ENCODE measurements at regions not wholly inside any gene's neighbourhood (a gene's known extent, or its start where the extent isn't known, plus 50 kb on each side); places are given as distances from the start of the nearest gene placed in this dataset.

DNA sequence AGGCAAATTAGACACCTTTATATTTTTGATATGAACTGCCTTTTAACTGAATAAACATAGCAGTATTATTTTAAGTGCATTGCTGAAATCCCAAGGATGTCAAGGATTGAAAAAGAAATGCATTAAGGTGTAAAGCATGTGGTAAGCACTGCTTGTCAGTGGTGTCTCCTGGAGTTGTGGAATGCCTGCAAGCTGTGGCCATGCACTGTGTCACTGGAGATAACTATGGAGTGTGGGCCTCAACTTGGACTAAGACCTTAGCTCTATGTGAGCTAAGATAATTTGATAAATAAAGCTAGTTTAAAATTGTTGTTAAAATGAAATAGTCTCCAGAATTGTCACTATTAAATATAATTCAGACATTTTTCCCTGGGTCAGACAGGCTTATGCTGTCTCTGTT lies 156.6 kb upstream of the OPRM1 start:
- intact Hi-C loops (cut with micrococcal nuclease), result no loop called here

DNA sequence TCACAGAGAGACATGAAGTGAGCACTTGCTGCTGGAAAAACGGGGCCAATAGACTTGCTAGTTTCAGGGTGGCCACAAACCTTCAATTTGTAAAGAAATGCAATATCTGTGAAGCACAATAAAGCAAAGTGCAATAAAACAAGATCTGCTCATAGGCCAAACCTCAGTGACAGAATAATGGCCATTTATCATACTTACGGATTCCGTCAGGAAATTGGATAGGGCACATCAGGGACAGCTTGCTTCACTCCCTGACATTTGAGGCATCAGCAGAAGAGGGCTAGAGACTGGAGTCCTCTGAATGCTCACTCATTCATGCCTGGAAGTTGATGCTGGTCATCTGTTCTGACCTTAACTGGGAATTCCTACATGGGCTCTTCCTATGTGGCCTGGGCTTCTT lies 165.5 kb upstream of the OPRM1 start:
- intact Hi-C loops (cut with micrococcal nuclease), result no loop called here

DNA sequence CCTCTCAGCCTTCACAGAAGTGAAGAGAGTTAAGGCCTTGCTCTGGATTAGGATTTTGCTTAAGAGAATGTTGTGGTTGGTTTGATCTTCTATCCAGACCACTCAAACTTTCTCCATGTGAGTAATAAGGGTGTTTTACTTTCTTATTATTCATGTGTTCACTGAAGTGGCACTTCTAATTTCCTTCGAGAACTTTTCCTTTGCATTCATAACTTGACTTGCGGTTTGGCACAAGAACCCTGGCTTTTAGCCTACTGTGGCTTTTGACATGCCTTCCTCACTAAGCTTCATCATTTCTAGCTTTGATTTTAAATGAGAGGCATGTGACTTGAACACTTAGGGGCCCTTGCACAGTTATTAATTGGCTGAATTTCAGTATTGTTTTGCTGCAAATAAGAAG lies 166.1 kb upstream of the OPRM1 start:
- intact Hi-C loops (cut with micrococcal nuclease), result no loop called here

DNA sequence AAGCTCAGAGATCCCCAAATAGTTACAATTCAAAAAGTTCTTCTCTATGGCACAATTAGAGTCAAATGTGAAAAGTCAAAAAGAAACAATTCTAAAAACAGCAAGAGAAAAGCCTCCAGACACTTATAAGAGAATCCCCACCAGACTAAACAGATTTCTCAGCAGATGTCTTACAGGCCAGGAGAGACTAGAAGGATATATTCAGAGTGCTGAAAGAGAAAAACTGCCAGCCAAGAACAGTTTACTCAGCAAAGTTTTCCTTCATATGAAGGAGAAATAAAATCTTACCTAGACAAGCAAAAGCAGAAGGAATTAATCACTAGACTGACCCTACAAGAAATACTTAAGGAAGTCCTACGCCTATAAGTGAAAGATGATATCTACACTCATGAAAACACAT lies 176.1 kb upstream of the OPRM1 start:
- intact Hi-C loops (cut with micrococcal nuclease), result no loop called here

DNA sequence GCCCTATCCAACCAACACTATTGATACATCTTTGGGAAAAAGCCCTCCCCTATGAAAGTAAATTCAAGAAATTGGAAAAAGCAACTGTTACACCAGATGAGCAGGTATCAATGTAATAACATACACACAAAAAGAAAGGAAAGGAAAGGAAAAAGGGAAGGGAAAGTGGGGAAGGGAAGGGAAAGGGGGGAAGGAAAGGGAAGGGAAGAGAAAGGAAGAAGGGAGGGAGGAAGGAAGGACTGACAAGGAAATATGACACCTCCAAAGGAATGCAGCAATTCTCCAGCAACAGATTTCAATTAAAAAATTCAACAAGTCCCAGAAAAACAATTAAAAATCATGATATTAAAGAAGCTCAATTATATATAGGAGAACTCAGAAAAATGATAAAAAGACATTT lies 176.9 kb upstream of the OPRM1 start:
- intact Hi-C loops (cut with micrococcal nuclease), result no loop called here

DNA sequence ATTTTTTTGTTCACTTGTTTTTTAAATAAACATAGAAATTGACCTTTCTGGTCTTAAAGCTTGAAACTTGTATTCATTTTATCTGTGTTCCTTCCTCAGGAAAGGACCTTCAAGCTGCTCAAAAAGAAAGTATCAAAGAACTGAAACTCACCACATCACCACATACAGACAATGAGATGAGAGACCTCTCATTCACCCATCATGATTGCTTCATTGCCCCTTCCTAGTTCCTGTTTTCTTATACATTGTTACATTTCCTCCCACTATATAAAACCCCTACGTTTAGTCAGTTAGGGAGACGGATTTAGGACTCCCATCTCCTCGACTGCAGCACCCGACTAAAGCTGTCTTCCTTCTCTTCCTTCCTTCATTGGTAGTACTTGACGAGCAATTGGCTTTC lies 180.5 kb upstream of the OPRM1 start:
- intact Hi-C loops (cut with micrococcal nuclease), result no loop called here

DNA sequence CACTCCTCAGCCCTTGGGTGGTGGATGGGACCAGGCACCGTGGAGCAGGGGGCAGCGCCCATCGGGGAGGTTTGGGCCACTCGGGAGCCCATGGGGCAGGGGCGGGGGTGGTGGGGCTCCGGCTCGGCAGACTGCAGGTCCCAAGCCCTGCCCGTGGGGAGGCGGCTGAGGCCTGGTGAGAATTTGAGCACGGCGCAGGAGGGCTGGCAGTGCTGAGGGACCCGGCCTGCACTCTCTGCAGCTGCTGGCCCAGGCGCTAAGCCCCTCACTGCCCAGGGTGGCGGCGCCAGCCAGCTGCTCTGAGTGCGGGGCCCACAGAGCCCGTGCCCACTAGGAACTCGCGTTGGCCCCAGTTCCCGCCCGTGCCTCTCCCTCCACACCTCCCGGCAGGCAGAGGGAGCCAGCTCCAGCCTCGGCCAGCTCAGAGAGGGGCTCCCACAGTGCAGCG lies 182.1 kb upstream of the OPRM1 start:
- intact Hi-C loops (cut with micrococcal nuclease), result no loop called here

DNA sequence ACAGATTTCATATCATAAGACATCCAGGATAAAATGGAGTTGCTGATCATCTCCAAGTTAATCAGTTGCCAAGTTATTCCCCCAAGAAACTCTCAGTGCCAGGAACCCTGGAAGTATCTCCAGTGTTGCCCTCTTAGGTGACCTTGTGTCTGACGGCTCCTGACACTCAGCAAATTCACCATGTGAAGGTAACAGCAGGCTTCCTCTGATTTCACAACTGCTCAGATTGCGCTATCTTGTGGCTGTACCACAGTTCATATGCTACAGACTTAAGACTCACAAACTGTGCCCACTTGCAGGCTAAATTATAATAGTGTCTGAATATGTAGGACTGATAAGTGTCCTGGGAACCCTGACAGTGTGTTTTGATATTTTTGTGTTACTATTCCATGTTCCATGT lies 186.6 kb upstream of the OPRM1 start:
- intact Hi-C loops (cut with micrococcal nuclease), result no loop called here

DNA sequence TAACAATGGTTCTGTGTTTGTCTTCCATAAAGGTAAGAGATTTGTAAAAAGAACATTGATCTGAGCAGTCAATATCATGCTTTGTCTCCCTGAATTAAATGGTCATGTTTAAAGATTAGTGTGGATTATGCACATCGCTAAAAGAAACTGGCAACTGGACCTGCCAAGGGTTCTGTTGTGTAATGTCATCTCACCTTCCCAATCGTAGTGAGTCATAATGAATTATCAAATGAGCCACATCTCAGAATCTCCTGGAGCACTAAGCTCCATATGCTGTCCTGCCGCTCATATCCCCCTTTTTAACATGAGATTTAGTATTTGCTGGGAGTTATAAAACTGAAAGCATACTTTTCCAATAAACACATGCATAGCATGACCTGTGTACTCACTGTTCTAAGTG lies 187.0 kb upstream of the OPRM1 start:
- intact Hi-C loops (cut with micrococcal nuclease), result no loop called here

DNA sequence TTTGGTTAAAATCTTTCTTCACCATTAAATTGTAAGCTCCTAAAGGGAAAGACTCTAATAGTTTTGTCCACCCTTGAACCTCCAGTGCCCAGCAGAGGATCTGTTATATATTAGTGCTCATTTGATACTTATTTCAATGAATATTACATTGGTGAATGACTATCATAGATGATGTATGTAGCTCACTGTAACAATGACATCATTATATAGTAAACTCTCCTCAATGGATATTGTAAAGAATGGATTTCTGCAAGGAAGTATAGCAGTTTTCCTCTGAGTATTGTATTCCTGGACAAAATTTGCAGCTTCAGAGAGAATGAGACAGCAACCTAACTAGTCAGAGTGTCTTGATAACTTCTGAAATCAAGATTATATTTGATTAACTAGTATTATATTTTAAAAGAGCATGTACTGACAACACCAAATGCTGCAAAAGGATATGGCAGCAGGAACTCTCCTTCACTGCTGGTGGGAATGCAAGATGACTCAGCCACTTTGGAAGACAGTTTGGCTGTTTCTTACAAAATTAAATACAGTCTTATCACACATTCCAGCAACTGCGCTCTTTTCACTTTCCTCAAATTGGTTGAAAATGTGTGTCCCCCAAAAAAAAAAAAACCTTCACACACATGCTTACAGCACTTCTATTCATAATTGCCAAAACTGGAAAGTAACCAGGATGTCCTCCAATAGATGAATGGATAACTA lies 189.8 kb upstream of the OPRM1 start:
- intact Hi-C loops (cut with micrococcal nuclease), result no loop called here

DNA sequence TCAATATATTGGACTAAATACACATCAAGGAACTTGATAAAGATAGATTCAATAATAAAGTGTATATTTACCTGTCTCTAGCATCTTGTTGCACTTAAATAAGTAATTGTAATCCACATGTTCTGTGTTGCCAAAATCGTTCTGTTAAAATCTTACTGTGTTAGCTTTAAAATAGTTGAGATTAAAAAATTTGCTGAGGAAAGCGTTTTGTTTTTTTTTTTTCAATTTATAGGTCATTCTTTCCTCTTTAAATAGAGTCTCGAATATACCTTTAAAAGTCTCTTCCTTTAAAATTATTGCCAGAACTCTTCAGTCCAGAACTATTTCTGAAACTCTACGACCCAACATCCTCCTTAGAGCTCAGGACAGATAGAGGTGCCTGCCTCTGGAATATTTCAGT lies 195.6 kb upstream of the OPRM1 start:
- intact Hi-C loops (cut with micrococcal nuclease), result no loop called here

DNA sequence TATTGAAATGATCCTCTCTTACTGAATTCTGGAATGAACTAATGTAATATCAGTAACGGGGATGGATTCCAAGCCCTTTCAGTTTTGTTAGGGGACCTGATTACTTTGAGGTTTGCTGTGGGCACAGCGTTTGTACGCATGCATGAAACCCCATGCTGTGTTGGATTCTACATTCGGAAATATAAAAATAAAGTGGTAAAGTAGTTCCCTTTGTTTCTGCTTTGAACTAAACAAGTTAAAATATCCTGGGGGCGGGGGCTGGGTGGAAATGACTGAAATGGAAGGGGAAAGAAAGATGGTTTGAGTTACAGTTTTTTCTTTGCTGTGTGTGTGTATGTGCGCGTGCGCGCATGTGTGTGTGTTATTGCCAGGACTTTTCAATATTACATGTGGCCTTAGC lies 196.5 kb upstream of the OPRM1 start:
- intact Hi-C loops (cut with micrococcal nuclease), result no loop called here

DNA sequence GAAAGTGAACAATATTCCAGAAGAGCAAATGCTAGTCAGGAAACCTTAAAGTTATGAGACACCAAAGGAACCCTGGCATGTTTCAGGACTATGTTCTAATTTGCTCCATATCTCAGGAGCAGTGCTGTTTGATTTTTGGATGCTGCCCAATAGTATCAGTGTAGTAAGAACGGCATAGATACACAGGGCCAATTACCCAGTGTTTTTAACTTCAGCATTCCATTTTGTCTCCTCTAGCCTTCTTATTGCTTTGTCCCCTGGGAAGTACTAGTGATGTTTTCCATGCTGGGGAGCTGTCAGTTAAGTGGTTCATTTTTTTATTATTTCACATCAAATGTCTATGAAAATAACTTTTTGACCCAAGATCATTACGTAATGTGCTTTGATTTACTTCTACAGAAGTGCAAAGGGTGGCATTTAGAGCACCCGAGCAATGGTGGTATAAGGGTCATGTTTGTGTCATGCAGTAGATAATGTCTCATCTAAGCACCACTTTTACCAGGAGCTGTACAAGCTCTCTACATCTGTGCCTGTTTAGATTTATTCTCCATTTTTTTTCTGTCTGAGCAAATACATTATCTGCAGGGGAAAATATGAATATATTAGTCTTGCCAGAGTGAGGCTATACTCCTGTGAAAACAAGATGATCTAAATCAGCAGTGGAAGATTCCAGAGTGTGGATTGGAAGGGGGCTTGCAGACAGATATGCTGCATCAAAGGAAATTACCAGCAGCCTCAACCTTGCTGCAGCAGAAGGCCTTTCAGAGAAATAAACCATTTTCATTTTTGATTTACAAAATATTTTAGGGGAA lies 198.8 kb upstream of the OPRM1 start:
- intact Hi-C loops (cut with micrococcal nuclease), result no loop called here

DNA sequence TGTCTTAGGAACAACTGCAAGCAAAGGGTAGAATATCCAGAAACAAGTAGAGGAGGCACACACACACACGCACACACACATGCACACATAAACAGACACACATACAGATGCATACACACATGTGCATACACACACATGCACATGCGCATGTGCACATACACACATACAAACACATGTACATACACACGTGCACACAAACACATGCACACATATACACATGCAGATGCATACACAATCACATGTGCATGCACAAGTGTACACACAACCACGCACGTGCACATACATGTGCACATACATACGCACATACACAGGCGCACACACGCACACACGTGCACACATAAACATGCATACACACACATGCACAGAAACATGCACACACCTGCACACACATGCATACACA lies 206.5 kb upstream of the OPRM1 start:
- intact Hi-C loops (cut with micrococcal nuclease), result no loop called here

DNA sequence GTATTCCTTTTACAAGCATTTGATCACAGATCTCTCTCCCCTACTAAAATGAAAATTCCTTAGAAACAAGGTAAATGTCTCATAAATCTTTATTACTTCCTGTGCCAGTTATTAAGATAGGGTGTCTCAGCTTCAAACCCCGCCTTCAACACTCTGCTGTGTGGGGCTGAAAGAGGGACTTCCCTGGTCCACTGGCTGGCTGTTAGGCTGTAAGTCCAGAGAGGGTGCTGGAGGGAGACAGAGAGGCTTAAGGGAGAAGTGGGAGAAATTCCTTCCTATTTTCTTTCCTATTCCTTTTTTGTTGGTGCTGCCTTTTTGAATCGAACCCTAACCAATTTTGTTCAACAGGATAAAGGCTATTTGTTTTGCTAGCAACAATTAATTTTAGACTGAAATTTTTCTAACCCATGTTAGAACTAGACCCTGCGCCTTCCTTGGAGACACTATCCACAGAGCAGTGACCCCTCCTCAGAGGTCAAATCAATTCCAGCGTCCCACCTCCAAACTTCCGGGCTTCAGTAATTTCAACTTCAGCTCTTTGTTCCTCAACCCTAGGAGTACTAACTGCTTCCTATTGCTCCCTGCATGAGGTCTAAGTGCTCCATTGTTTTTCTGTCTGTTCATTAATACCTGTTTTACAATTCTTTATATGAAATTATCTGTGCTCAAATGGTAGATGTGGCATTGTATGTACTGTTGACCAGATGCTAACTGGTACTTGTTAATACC lies 207.5 kb upstream of the OPRM1 start:
- intact Hi-C loops (cut with micrococcal nuclease), result no loop called here

DNA sequence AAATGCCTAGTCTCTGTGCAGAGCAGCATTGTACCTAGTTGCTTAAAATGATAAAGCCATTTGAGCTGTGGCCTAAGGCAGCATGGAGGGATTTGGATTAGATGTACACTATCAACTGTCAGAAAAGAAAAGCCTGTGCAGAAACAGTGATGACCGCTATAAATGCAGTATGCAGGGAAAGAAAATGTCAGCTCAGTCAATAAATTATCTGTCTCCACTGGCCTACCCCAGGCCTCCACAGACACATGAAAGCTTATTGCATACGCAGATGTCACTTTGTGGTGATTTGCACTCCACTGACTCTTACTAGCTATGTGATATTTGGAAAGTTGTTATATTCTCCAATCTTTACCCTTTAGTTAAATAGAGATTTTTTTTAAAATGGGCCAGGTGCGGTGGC lies 221.9 kb upstream of the OPRM1 start:
- intact Hi-C loops (cut with micrococcal nuclease), result no loop called here

DNA sequence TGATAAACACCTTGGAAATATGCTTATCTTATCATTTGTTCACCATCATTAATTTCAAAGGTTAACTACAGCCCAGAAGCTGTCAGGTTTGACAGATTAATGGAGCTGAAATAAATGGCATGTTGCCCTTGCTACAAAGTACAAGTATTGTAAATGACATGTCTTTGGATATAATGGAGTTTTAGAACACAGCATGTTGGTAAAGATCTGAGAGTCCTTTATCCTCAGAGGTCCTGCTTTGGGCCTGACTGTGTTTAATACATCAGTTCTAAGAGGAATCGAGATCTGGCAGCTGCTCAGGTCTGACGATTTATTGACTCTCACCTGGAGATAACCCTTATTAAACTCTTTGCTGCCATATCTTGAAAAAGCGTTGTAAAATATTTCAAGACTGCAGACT lies 222.7 kb upstream of the OPRM1 start:
- intact Hi-C loops (cut with micrococcal nuclease), result no loop called here

DNA sequence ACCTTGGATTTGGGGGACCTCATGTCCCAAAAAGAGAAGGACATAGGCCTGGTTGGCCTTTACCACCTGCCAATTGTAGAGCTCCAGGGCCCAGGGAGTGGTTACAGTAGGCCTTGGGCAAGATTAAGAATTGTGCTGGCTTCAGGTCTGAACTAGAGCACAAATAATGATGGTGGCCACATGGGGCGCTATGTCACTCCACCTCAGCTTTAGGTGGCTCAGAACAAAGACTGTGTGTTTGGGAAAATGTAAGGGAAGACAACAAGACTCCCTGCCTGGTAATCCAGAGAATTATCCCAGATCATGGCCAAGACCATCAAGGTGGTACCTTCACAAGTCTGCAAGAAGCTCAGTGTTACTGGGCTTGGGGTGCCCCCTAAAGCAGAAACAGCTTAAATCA lies 224.9 kb upstream of the OPRM1 start:
- intact Hi-C loops (cut with micrococcal nuclease), result no loop called here

DNA sequence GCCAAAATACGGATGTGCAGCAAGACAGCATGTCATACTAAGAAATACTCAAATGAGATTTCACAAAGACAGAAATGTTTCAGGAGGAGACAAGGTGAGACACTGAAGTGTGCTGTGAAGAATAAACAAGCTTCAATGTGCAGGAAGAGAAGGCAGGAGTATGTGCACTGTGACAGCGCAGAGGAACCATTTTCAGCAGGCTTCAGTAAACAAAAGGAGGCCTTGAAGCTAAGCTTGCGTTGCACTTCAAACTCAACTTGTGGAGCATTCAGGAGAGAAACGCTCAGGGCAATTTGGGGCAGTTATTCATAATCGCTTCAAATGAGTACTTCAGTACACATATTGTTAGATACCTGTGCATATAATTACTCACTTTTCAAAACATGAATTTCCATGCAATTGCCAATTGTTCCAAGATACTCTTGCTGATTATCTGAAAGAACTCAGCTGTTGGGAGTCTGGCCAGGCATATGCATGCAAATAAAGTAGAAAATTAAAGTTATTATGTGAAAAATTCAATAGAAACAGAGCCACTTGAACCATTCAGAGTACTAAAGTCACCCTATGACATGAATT lies 234.2 kb upstream of the OPRM1 start:
- intact Hi-C loops (cut with micrococcal nuclease), result no loop called here

DNA sequence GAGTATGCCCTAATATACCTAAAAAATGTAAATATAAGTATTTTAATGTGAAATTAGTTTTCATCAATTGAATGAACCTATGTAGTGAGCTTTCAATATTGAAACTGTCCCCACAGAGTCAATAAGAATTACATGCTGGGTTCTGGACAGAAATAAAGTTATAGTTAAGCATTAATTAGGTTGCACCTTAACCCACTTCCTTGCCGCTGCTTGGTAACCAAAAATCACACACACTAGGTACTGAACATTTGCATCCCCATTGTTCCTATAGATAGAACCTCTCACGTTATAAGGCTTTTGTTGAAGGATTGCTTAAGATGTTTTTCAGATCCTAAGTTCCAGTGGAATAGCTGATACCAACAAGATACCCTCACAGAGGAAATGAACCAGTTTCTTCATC lies 237.1 kb upstream of the OPRM1 start:
- intact Hi-C loops (cut with micrococcal nuclease), result no loop called here

DNA sequence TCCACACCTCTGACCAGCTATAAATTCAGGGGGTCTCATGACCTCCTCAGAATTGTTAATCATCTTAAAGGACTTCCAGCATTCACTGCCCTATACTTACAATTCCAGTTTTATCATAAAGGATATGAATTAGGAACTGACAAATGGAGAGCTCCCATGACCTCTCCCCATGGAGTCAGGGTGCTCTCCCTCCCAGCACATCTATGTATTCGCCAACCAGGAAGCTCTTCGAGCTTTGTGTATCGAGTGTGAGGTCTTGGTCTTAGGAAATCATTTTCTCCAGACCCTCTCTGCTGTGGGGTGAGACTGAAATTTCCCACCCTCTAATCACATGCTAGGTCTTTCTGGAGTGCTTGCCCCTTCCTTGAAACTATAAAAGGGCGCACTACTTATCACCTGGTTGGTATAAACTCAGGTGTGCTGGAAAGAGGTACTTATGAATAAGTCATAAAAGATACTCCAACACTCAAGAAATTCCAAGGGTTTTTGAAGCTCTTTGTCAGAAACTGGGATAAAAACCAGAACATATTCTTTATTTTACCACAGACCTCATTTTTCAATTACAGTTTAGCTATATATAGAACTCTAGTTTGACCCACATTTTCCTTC lies 238.4 kb upstream of the OPRM1 start:
- intact Hi-C loops (cut with micrococcal nuclease), result no loop called here

Measured in T-helper 2 cell treated with Interferon-gamma antibody and Interleukin-4, amounts not matched to agents 100 ng/mL and 5 ng/mL, for 36 hours (primary cell).